Epithelial cell of esophagus (primary cell): ENCODE measurements at regions not wholly inside any gene's neighbourhood (a gene's known extent, or its start where the extent isn't known, plus 50 kb on each side); places are given as distances from the start of the nearest gene placed in this dataset.

Source experiments
- DNase-seq: peaks from one replicate; pipeline ENCODE4 v3.0.0; 2010; ENCODE audit warnings: low read depth
- H3K4me3 ChIP-seq: 2 replicates; pipeline ENCODE4 v1.5.1; 2011; ENCODE audit warnings: mild to moderate bottlenecking, low read length, control low read depth
- TF ChIP-seq, protein P1 (sequence below): IDR thresholded peaks from 2 replicates; pipeline ENCODE4 v1.5.1; 2011; ENCODE audit warnings: low read depth, mild to moderate bottlenecking, low read length, control low read depth, inconsistent platforms; ENCODE audit not compliant: insufficient read depth; ENCODE audit errors: missing control alignments

DNA sequence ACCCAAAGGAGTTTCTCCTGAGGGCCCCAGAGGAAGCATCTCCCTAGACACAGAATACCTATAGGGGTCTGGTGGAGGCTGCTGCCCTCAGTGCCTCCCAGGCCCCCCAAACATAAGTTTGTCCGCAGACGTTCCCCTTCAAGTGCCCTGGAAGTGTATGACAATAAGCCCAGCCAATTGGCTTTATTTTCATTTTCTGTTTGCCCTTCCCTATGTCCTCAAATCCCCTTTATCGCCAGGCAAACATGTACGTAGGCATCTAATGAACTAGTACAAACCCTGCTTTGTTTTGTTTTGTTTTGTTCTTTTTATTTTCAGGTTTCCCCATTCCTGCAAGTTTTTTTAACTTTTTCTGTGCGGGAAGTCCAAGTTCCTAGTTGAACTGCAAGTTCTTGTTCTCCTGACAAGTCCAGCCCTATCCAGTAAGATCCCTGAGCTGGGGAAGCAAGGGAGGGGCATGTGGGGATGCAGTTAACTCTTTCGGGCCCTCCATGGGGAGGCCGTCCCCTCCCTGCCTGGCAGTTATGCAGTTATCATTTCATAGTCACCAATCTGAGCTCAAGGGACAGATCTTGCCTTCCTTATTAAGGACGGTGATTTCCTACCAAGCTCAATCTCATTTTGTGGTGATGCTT lies 141.9 kb downstream of the KCNA5 start:
- no peak for DNase-seq
- TF ChIP-seq, protein P1, sequence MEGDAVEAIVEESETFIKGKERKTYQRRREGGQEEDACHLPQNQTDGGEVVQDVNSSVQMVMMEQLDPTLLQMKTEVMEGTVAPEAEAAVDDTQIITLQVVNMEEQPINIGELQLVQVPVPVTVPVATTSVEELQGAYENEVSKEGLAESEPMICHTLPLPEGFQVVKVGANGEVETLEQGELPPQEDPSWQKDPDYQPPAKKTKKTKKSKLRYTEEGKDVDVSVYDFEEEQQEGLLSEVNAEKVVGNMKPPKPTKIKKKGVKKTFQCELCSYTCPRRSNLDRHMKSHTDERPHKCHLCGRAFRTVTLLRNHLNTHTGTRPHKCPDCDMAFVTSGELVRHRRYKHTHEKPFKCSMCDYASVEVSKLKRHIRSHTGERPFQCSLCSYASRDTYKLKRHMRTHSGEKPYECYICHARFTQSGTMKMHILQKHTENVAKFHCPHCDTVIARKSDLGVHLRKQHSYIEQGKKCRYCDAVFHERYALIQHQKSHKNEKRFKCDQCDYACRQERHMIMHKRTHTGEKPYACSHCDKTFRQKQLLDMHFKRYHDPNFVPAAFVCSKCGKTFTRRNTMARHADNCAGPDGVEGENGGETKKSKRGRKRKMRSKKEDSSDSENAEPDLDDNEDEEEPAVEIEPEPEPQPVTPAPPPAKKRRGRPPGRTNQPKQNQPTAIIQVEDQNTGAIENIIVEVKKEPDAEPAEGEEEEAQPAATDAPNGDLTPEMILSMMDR, result no peak
- H3K4me3 ChIP-seq, result no peak overlapping the region

DNA sequence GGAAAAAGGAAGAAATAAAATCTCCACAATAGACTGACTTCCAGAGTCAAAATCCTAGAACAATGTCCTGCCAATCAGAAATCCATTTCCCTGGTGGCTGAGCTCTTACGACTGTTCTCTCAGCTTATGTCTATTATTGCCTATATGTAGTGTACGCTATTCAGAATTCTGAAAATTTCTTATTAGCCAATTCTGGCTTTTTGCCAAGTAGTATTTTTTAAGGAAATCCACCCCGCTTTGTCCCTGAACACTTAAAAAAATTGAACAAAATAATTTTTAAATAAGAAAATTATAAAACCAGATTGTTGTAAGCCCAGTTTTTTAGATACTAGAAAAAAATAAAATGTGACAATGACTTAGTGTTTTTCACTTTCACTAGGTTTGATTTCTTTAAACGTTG lies 143.0 kb downstream of the KCNA5 start:
- DNase-seq, result no peak
- H3K4me3 ChIP-seq, result no peak overlapping the region
- TF ChIP-seq, protein P1, result no peak

GRCh38 chr12:5187136-5187535 lies 143.5 kb downstream of the KCNA5 start:
- TF ChIP-seq, protein P1, result no peak
- no peak overlapping the region for H3K4me3 ChIP-seq

DNA sequence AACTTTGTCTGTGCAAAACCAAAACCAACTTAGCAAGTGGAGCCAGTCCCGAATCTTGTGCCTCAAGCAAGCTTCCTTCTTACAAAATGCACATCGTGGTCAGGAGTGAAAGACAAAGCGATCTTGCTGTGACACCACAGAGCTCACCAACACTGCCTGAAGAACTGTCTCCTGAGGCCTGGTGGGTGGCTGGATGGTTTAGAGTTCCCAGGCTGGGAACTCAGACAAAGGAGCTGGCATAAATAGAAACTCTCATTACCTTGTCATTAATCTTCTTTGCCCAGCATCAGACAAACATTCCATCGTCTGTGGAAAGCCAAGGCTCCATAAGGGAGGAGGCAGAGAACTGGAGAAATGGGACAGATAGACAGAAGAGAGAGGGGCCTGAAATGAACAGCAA lies 144.8 kb downstream of the KCNA5 start:
- no peak overlapping the region for H3K4me3 ChIP-seq
- no peak for DNase-seq
- TF ChIP-seq, protein P1, result no peak

More at GRCh38 chr12:5187136-5187535, 143.5 kb downstream of the KCNA5 start:
- DNase-seq, result no peak

DNA sequence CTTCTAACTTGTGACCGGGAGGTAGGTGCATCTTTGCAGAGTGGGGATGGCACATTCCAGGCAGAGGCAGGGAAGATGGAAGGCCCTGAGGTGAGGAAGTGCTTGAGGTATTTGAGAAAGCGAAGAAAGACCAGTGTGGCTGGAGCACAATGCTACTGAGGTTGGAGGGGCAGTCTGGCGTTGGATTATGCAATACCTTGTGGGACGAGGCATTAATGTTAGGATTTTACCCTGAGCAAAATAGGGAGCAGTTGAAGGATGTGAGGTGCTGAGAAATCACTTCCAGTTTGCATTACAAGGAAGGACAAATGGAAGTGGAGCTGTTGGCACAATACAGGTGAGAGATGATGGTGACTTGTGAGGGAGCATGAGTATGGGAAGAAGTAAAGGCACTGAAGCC lies 145.5 kb downstream of the KCNA5 start:
- DNase-seq, result no peak
- TF ChIP-seq, protein P1, result no peak
- H3K4me3 ChIP-seq, result no peak overlapping the region

DNA sequence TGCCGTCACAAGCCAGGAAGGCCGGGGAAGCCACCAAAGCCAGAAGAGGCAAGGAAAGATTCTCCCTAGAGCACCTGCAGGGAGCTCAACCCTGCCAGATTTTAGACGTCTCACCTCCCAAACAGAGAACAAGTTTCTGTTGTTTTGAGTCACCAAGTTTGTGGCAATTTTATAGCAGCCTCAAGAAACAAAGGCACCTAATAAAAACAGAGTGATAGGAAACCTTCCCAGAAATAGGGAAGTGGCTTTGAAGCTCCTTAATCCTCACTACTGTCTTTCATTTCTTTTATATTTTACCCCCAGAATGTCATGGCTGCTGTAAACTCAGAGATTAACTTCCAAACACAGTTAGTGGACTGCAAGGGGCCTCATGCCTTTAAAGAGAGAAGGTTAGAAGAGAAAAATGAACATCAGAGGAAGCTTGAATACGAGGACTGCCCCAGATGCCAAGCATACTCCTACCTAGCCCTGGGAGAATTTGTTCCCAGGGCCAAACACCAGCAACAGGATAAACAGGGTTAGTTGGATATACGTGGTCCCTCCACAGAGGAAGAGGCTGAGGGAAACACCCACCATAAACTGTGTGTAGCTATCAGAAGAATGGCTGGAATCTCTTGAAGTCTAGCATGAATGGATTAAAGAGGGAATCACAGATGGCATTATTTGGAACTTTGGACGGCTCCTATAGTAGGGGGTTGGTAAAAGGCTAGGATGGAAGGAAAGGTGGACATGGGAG lies 148.3 kb downstream of the KCNA5 start:
- no peak overlapping the region for H3K4me3 ChIP-seq
- TF ChIP-seq, protein P1, result no peak
- DNase-seq, result no peak
